Nucleus accumbens (tissue), 56 donors: ENCODE measurements at regions not wholly inside any gene's neighbourhood (a gene's known extent, or its start where the extent isn't known, plus 50 kb on each side); places are given as distances from the start of the nearest gene placed in this dataset.

ENCODE experiments used
- DNase-seq, 56 donors: peaks; one replicate each; lab custom pipeline; 2025; lab: John Stamatoyannopoulos, UW

- DNase-seq, result no peak
Observed at GRCh38 chr5:15031180-15031579, 159.6 kb upstream of the ANKH start.

GRCh38 chr5:15027764-15028163 is 156.2 kb upstream of the ANKH start:
- no peak for DNase-seq

- no peak for DNase-seq
Observed at GRCh38 chr5:15026944-15027343, 155.4 kb upstream of the ANKH start.

- no peak for DNase-seq
Observed at GRCh38 chr5:15026011-15026893, 154.7 kb upstream of the ANKH start.

- no peak for DNase-seq
Observed at GRCh38 chr5:15023846-15024245, 152.3 kb upstream of the ANKH start.

GRCh38 chr5:15023266-15023665 is 151.7 kb upstream of the ANKH start:
- no peak for DNase-seq

- DNase-seq, result no peak
Observed at GRCh38 chr5:15021266-15022046, 149.9 kb upstream of the ANKH start.

- no peak for DNase-seq
Observed at GRCh38 chr5:15020736-15021135, 149.2 kb upstream of the ANKH start.

GRCh38 chr5:15014809-15015208 is 143.2 kb upstream of the ANKH start:
- no peak for DNase-seq

GRCh38 chr5:15013654-15014463 is 142.3 kb upstream of the ANKH start:
- DNase-seq, result no peak

- no peak for DNase-seq
Observed at GRCh38 chr5:15012061-15012460, 140.5 kb upstream of the ANKH start.

- no peak for DNase-seq
Observed at GRCh38 chr5:15010936-15011335, 139.4 kb upstream of the ANKH start.

GRCh38 chr5:15009420-15009819 is 137.8 kb upstream of the ANKH start:
- DNase-seq, result no peak

GRCh38 chr5:15008921-15009320 is 137.3 kb upstream of the ANKH start:
- DNase-seq, result no peak

GRCh38 chr5:15008476-15008875 is 136.9 kb upstream of the ANKH start:
- DNase-seq, result peak in 4 of 56 donors; percentile 7 to 24 (median 10)

GRCh38 chr5:15007646-15008045 is 136.1 kb upstream of the ANKH start:
- DNase-seq, result no peak

- no peak for DNase-seq
Observed at GRCh38 chr5:15004506-15004905, 132.9 kb upstream of the ANKH start.

GRCh38 chr5:15003511-15003920 is 131.9 kb upstream of the ANKH start:
- peak in 52 of 56 donors; percentile 3 to 81 (median 42) for DNase-seq

- DNase-seq, result no peak
Observed at GRCh38 chr5:15002791-15003190, 131.2 kb upstream of the ANKH start.

- no peak for DNase-seq
Observed at GRCh38 chr5:15002173-15002572, 130.6 kb upstream of the ANKH start.

- DNase-seq, result no peak
Observed at GRCh38 chr5:15001517-15001916, 129.9 kb upstream of the ANKH start.
